Colonic mucosa (tissue), 4 donors: ENCODE measurements at regions not wholly inside any gene's neighbourhood (a gene's known extent, or its start where the extent isn't known, plus 50 kb on each side); places are given as distances from the start of the nearest gene placed in this dataset.
A peak's percentile ranks its signal among the peaks of the same experiment; 100 is the strongest.

Source experiments
- DNase-seq: peaks from one replicate; pipeline ENCODE4 v3.0.0-alpha.2; 2020
- H3K27ac ChIP-seq: fragments of 200-600 bp; one replicate; pipeline ENCODE4 v1.8.0; 2021
- H3K27me3 ChIP-seq: fragments of 200-600 bp; one replicate; pipeline ENCODE4 v1.8.0; 2021
- H3K36me3 ChIP-seq: fragments of 200-600 bp; one replicate; pipeline ENCODE4 v1.8.0; 2021
- H3K4me1 ChIP-seq: fragments of 200-600 bp; one replicate; pipeline ENCODE4 v1.8.0; 2021; ENCODE audit warnings: mild to moderate bottlenecking
- H3K4me3 ChIP-seq: fragments of 200-600 bp; one replicate; pipeline ENCODE4 v1.8.0; 2021
- H3K9ac ChIP-seq, 2 donors: one replicate each; pipeline ENCODE4 v1.7.0; 2013; ENCODE audit warnings: control low read depth in 2 of 2, low read depth in 2 of 2, low read length in 2 of 2
- H3K9me3 ChIP-seq: fragments of 200-600 bp; one replicate; pipeline ENCODE4 v1.8.0; 2021
- CTCF ChIP-seq: fragments of 200-600 bp; IDR thresholded peaks from one replicate; pipeline ENCODE4 v1.8.0; 2022; ENCODE audit warnings: antibody characterized with exemption, mild to moderate bottlenecking
- intact Hi-C: fragments of 100-400 bp; cut with DNase I; formaldehyde crosslinking; loops from one replicate; pipeline ENCODE4 v1.14.1; 2022
- donor health status: healthy.
- donor health status: DM: no; HTN: no; CAD: no.
- donor health status: DM: no; HTN: no; CAD: no.

- no peak overlapping the region for H3K27ac ChIP-seq
- no peaks in the 10 kb centered on the region for H3K27me3 ChIP-seq
- H3K36me3 ChIP-seq, result no peaks in the 10 kb centered on the region
- intact Hi-C loops, result no loop called here
- TF ChIP-seq CTCF, result no peak
- no peaks in the 10 kb centered on the region for H3K9me3 ChIP-seq
- H3K4me3 ChIP-seq, result no peak overlapping the region
- no peak for DNase-seq
- H3K4me1 ChIP-seq, result no peaks in the 10 kb centered on the region
- no peak overlapping the region for H3K9ac ChIP-seq
Observed at GRCh38 chr5:116361979-116362577, 212.5 kb downstream of the SEMA6A start.

GRCh38 chr5:116361171-116361967 lies 213.3 kb downstream of the SEMA6A start:
- no peak overlapping the region for H3K9ac ChIP-seq

GRCh38 chr5:116360008-116360853 lies 214.4 kb downstream of the SEMA6A start:
- TF ChIP-seq CTCF, result no peak
- no peaks in the 10 kb centered on the region for H3K9me3 ChIP-seq
- no peak overlapping the region for H3K9ac ChIP-seq
- no peaks in the 10 kb centered on the region for H3K27me3 ChIP-seq
- no peaks in the 10 kb centered on the region for H3K36me3 ChIP-seq
- no peak overlapping the region for H3K4me3 ChIP-seq
- H3K27ac ChIP-seq, result no peak overlapping the region
- intact Hi-C loops, result no loop called here
- H3K4me1 ChIP-seq, result no peaks in the 10 kb centered on the region
- no peak for DNase-seq

More at GRCh38 chr5:116361171-116361967, 213.3 kb downstream of the SEMA6A start:
- Histone ChIP-seq H3K27ac (no peak overlapping the region), H3K27me3 (no peaks in the 10 kb centered on the region), H3K4me3 (peak overlapping the region; percentile 19), H3K36me3 (no peaks in the 10 kb centered on the region), H3K4me1 (no peaks in the 10 kb centered on the region), H3K9me3 (no peaks in the 10 kb centered on the region)
- no peak for TF ChIP-seq CTCF
- DNase-seq, result peak; percentile 60
- intact Hi-C loops, result no loop called here

- no peak overlapping the region for H3K9ac ChIP-seq
- TF ChIP-seq CTCF, result no peak
- H3K4me1 ChIP-seq, result no peaks in the 10 kb centered on the region
- H3K36me3 ChIP-seq, result no peaks in the 10 kb centered on the region
- DNase-seq, result no peak
- H3K9me3 ChIP-seq, result no peaks in the 10 kb centered on the region
- no peak overlapping the region for H3K4me3 ChIP-seq
- H3K27me3 ChIP-seq, result no peaks in the 10 kb centered on the region
- intact Hi-C loops, result no loop called here
- H3K27ac ChIP-seq, result no peak overlapping the region
Observed at GRCh38 chr5:116359592-116359991, 215.0 kb downstream of the SEMA6A start.

GRCh38 chr5:116358911-116359418 lies 215.7 kb downstream of the SEMA6A start:
- DNase-seq, result no peak
- Histone ChIP-seq H3K4me3 (no peak overlapping the region), H3K9ac (no peak overlapping the region), H3K36me3 (no peaks in the 10 kb centered on the region), H3K27ac (no peak overlapping the region), H3K4me1 (no peaks in the 10 kb centered on the region), H3K27me3 (no peaks in the 10 kb centered on the region), H3K9me3 (no peaks in the 10 kb centered on the region)
- intact Hi-C loops, result no loop called here
- TF ChIP-seq CTCF, result no peak
